ENCODE measurements at regions not wholly inside any gene's neighbourhood (a gene's known extent, or its start where the extent isn't known, plus 50 kb on each side); places are given as distances from the start of the nearest gene placed in this dataset.
"Not testable (repeated sequence)": the region's sequence is repeated elsewhere in the genome, so short reads cannot be mapped to it uniquely, and the experiment has no call there.

DNA sequence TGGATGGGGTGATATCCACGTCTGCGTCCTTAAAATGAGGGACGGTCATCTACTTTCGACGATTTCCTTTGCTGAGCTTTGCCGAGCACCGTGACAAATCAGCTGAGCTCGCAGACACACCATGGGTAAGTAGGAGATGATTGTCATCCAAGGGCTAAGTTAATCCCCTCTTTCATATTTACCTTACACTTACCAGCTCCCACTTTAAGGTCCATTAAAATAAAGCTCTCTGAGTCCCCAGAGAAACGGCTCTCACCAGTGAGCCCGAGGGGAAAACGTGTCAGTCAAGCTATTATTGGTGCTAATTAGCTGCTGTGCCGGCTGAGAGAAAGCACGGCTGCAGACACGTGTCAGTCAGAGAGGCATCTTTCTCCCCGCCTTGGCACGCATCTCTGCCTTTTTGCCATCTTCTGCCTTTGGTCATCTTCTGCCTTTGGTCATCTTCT lies 72.2 kb downstream of the CRLF2 start:
- TF ChIP-seq CTCF (IDR thresholded peaks at IDR 0.05): no peak
- Histone ChIP-seq H3K4me1 (no peaks in the 10 kb centered on the region), H3K27me3 (no peaks in the 10 kb centered on the region), H3K36me3 (no peaks in the 10 kb centered on the region), H3K4me3 (no peak overlapping the region), H3K27ac (no peak overlapping the region), H3K9me3 (no peaks in the 10 kb centered on the region)
- DNase-seq (peak in 1 of 6 donors; percentile 18), ATAC-seq (no peak), FAIRE-seq (no peak)
- WGBS, 2 donors: 28 to 29% methylated on average over 16 of the region's 16 CpGs
- intact Hi-C loops (cut with DNase I): no loop called here

GRCh38 chrX:1139185-1139500 lies 73.3 kb downstream of the CRLF2 start:
- Histone ChIP-seq H3K27ac (no peak overlapping the region), H3K27me3 (no peaks in the 10 kb centered on the region), H3K9me3 (no peaks in the 10 kb centered on the region), H3K4me1 (no peaks in the 10 kb centered on the region), H3K4me3 (no peak overlapping the region), H3K36me3 (no peaks in the 10 kb centered on the region)
- intact Hi-C loops (cut with DNase I): no loop called here
- DNase-seq (peak in 1 of 6 donors; percentile 12), ATAC-seq (no peak), FAIRE-seq (no peak)
- no peak for TF ChIP-seq CTCF (IDR thresholded peaks at IDR 0.05)
- 71 to 79% methylated on average over 10 of the region's 10 CpGs for WGBS, 2 donors

DNA sequence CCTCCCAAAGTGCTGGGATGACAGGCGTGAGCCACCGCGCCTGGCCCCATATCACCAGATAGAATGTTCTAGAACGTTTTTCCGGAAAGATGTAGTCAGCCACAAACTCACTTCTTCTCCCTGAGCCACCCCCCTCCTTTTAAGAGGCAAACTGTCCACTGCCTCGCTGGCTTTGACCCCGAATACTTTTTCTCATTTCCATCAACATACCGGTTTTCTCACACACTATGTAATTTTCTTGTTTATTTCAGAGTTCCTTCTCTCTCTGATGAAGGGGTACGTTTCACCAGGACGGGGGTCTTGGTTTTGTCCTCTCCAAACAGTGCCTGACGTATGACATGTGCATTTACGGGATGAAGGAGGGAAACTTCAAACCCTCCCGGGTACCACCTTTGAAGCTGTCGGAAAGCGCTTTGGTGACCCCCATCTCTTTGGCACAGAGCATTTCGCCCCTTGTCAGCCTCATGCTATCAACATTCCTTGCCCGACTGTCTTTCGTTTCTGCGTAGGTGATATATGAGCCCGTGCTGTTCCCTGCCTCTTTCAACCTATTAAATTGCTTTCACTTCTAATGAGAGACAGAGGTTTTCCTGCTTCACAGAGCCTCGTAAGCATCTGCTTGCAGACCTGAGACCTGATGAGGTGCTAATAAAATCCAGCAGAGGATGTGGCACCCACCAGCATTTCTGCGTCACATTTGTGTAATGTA lies 73.8 kb downstream of the CRLF2 start:
- Histone ChIP-seq H3K4me3 (no peak overlapping the region), H3K27me3 (no peaks in the 10 kb centered on the region), H3K9me3 (no peaks in the 10 kb centered on the region), H3K4me1 (no peaks in the 10 kb centered on the region), H3K36me3 (no peaks in the 10 kb centered on the region), H3K27ac (no peak overlapping the region)
- 55 to 60% methylated on average over 22 of the region's 22 CpGs for WGBS, 2 donors
- no peak for TF ChIP-seq CTCF (IDR thresholded peaks at IDR 0.05)
- DNase-seq (peak in 1 of 6 donors; percentile 8), FAIRE-seq (no peak), ATAC-seq (no peak)
- intact Hi-C loops (cut with DNase I): no loop called here

DNA sequence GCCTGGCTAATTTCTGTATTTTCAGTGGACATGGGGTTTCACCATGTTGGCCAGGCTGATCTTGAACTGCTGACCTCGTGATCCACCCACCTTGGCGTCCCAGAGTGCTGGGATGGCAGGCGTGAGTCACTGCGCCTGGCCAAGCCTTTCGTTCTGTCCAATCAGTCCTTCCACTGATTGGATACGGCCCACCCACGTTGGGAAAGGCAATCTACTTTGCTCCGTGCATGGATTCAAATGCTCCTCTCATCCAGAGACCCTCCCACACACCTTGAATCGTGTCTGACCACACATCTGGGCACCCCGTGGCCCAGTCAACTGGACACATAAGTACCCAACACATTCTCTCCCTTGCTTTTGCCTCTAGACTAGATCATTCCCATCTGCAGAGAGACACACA lies 74.9 kb downstream of the CRLF2 start:
- FAIRE-seq: no peak
- Histone ChIP-seq H3K36me3 (no peaks in the 10 kb centered on the region), H3K27ac (no peak overlapping the region), H3K9me3 (no peaks in the 10 kb centered on the region), H3K4me3 (no peak overlapping the region), H3K4me1 (no peaks in the 10 kb centered on the region), H3K27me3 (no peaks in the 10 kb centered on the region)
- no peak for TF ChIP-seq CTCF (IDR thresholded peaks at IDR 0.05)
- ATAC-seq: no peak
- 62 to 79% methylated on average over 10 of the region's 10 CpGs for WGBS, 2 donors
- peak in 1 of 6 donors; percentile 13 for DNase-seq
- intact Hi-C loops (cut with DNase I): no loop called here

- H3K27ac ChIP-seq; H3K4me1 ChIP-seq; ATAC-seq; H3K9me3 ChIP-seq; H3K4me3 ChIP-seq; H3K36me3 ChIP-seq; FAIRE-seq; intact Hi-C loops (cut with DNase I); H3K27me3 ChIP-seq: not testable (repeated sequence)
- WGBS, 2 donors: 64 to 69% methylated on average over 6 to 8 of the region's 8 CpGs
- DNase-seq: peak in 1 of 6 donors; percentile 3
These were observed 75.9 kb downstream of the CRLF2 start for GRCh38 chrX:1136582-1136981.
